ENCODE measurements at regions not wholly inside any gene's neighbourhood (a gene's known extent, or its start where the extent isn't known, plus 50 kb on each side); places are given as distances from the start of the nearest gene placed in this dataset.

DNA sequence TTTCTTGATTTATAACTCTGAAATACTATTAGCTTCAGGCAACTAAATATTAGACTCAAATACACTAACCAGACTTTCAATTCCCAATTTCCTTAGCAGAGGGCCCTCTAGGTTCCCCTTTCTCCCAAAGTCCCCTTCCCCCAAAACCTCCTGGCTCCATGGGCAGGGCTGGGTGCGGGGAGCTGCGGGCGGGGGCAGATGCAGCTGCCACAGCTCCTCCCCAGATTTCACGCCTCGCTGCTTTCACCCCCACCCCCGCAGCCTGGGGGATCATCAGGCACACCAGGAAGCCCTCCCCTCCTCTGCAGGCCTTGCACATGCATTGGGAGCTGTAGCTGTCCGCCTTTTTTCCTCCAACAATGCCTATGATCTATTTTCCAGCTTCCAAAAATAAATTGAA is 82.8 kb upstream of the SPATA31C2 start:
- H3K4me3 ChIP-seq (ENCODE audit: low read depth, low read length), result no peak overlapping the region
- ChIA-PET POLR2A (no interaction called here), CTCF (no interaction called here)
- no peaks in the 10 kb centered on the region for H3K4me1 ChIP-seq (ENCODE audit: control insufficient read depth, insufficient read depth, low read length)
- no peak overlapping the region for H3K27ac ChIP-seq (ENCODE audit: extremely low read depth, low read depth, low read length)
- H3K36me3 ChIP-seq (ENCODE audit: control insufficient read depth in 2 of 2, insufficient read depth in 1 of 2, low read length in 2 of 2), result no peaks in the 10 kb centered on the region
- no peaks in the 10 kb centered on the region for H3K9me3 ChIP-seq (ENCODE audit: control insufficient read depth, insufficient read depth, low read depth, low read length)
- TF ChIP-seq KLF1 (tag by site-specific recombination; IDR thresholded peaks at IDR 0.05), result 0 out of 2 replicates have a peak, but pooled peaks have one; percentile 18
- TF ChIP-seq, protein P1, sequence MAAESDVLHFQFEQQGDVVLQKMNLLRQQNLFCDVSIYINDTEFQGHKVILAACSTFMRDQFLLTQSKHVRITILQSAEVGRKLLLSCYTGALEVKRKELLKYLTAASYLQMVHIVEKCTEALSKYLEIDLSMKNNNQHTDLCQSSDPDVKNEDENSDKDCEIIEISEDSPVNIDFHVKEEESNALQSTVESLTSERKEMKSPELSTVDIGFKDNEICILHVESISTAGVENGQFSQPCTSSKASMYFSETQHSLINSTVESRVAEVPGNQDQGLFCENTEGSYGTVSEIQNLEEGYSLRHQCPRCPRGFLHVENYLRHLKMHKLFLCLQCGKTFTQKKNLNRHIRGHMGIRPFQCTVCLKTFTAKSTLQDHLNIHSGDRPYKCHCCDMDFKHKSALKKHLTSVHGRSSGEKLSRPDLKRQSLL (tag by site-specific recombination; IDR thresholded peaks at IDR 0.05), result no peak

DNA sequence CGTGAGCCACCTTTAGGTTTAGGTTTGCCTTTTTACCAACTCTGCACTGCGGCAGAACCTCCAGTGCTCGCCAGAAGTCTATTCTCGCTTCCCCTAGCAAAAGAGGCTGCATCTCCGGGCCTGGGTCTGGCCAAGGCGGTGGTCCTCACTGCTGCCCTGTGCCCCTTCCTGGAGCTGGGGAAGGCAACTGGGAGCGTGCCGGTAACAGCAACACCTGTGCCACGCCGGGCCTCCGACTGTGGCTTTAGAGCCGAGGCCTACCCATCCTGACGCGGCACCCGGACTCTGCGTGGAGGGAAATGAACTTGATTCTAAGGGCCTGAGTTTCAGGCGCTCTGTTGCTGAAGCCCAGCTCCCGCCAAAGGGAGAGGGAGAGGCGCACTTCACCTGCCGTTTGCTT is 82.4 kb upstream of the SPATA31C2 start:
- no peak overlapping the region for H3K27ac ChIP-seq (ENCODE audit: extremely low read depth, low read depth, low read length)

DNA sequence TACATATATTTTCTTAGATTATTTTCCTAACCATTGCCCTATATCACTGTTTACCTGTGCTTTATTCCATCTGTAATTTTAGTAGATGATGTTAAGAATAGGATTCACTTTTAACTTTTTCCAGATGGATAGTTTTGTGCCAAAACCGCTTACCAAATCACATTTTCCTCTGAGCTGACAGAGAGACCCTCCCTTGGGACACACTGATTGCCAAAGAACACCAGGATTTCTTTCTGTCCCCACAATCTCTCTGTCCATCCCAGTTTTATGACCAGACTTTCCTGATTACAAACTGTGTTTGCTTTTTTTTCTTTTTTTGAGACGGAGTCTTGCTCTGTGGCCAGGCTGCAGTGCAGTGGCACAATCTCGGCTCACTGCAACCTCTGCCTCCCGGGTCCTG is 81.3 kb upstream of the SPATA31C2 start:
- CTCF ChIA-PET, result no interaction called here
- POLR2A ChIA-PET, result no interaction called here
- H3K4me1 ChIP-seq (ENCODE audit: control insufficient read depth, insufficient read depth, low read length), result no peaks in the 10 kb centered on the region
- H3K9me3 ChIP-seq (ENCODE audit: control insufficient read depth, insufficient read depth, low read depth, low read length), result no peaks in the 10 kb centered on the region
- TF ChIP-seq, protein P2, sequence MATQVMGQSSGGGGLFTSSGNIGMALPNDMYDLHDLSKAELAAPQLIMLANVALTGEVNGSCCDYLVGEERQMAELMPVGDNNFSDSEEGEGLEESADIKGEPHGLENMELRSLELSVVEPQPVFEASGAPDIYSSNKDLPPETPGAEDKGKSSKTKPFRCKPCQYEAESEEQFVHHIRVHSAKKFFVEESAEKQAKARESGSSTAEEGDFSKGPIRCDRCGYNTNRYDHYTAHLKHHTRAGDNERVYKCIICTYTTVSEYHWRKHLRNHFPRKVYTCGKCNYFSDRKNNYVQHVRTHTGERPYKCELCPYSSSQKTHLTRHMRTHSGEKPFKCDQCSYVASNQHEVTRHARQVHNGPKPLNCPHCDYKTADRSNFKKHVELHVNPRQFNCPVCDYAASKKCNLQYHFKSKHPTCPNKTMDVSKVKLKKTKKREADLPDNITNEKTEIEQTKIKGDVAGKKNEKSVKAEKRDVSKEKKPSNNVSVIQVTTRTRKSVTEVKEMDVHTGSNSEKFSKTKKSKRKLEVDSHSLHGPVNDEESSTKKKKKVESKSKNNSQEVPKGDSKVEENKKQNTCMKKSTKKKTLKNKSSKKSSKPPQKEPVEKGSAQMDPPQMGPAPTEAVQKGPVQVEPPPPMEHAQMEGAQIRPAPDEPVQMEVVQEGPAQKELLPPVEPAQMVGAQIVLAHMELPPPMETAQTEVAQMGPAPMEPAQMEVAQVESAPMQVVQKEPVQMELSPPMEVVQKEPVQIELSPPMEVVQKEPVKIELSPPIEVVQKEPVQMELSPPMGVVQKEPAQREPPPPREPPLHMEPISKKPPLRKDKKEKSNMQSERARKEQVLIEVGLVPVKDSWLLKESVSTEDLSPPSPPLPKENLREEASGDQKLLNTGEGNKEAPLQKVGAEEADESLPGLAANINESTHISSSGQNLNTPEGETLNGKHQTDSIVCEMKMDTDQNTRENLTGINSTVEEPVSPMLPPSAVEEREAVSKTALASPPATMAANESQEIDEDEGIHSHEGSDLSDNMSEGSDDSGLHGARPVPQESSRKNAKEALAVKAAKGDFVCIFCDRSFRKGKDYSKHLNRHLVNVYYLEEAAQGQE (tag by site-specific recombination; IDR thresholded peaks at IDR 0.05), result no peak
- TF ChIP-seq YY2 (tag by site-specific recombination; IDR thresholded peaks at IDR 0.05), result no peak
- TF ChIP-seq BCL11B (tag by site-specific recombination; IDR thresholded peaks at IDR 0.05; ENCODE audit: low read depth), result no peak
- no peak for TF ChIP-seq ZNF843 (tag by site-specific recombination; IDR thresholded peaks at IDR 0.05)
- no peak for TF ChIP-seq FEZF1 (tag by site-specific recombination; IDR thresholded peaks at IDR 0.05)
- no peak for TF ChIP-seq ZBTB20 (tag by site-specific recombination; IDR thresholded peaks at IDR 0.05)
- TF ChIP-seq ZNF48 (tag by site-specific recombination; IDR thresholded peaks at IDR 0.05), result no peak
- no peak for TF ChIP-seq ZNF302 (tag by site-specific recombination; IDR thresholded peaks at IDR 0.05; ENCODE audit: low read depth)
- TF ChIP-seq ZNF146 (tag by site-specific recombination; IDR thresholded peaks at IDR 0.05), result no peak
- no peak for TF ChIP-seq SP3 (tag by site-specific recombination; IDR thresholded peaks at IDR 0.05)
- TF ChIP-seq ZNF664 (tag by site-specific recombination; IDR thresholded peaks at IDR 0.05), result no peak
- TF ChIP-seq ZNF837 (tag by site-specific recombination; IDR thresholded peaks at IDR 0.05), result no peak
- no peak overlapping the region for H3K4me3 ChIP-seq (ENCODE audit: low read depth, low read length)
- no peaks in the 10 kb centered on the region for H3K36me3 ChIP-seq (ENCODE audit: control insufficient read depth in 2 of 2, insufficient read depth in 1 of 2, low read length in 2 of 2)
- no peak overlapping the region for H3K27ac ChIP-seq (ENCODE audit: extremely low read depth, low read depth, low read length)

More for the DNA sequence above, 82.4 kb upstream of the SPATA31C2 start:
- no peak overlapping the region for H3K4me3 ChIP-seq (ENCODE audit: low read depth, low read length)
- no peaks in the 10 kb centered on the region for H3K36me3 ChIP-seq (ENCODE audit: control insufficient read depth in 2 of 2, insufficient read depth in 1 of 2, low read length in 2 of 2)
- TF ChIP-seq ZNF670 (tag by site-specific recombination; IDR thresholded peaks at IDR 0.05; ENCODE audit: low read depth) (no peak), ZNF658 (tag by site-specific recombination; IDR thresholded peaks at IDR 0.05) (no peak), ZNF202 (tag by site-specific recombination; IDR thresholded peaks at IDR 0.05; ENCODE audit: borderline replicate concordance) (no peak)
- H3K4me1 ChIP-seq (ENCODE audit: control insufficient read depth, insufficient read depth, low read length), result no peaks in the 10 kb centered on the region
- ChIA-PET POLR2A (no interaction called here), CTCF (no interaction called here)
- H3K9me3 ChIP-seq (ENCODE audit: control insufficient read depth, insufficient read depth, low read depth, low read length), result no peaks in the 10 kb centered on the region

Data from HEK293 (cell line).